ENCODE measurements at regions not wholly inside any gene's neighbourhood (a gene's known extent, or its start where the extent isn't known, plus 50 kb on each side); places are given as distances from the start of the nearest gene placed in this dataset.

GRCh38 chr6:169047345-169047744 is 206.3 kb downstream of the THBS2 start:
- 93% methylated on average over 6 of the region's 6 CpGs for WGBS (ENCODE audit: insufficient coverage)
- ATAC-seq (ENCODE audit: low read depth) (no peak), DNase-seq (no peak)
- Mint-ChIP-seq H3K4me3 (no peak overlapping the region), H3K27ac (no peak overlapping the region), H3K4me1 (no peaks in the 10 kb centered on the region), H3K9me3 (ENCODE audit: insufficient read depth) (peaks cover 3% of the 10 kb centered on the region), H3K27me3 (no peaks in the 10 kb centered on the region)
- CTCF ChIA-PET = no interaction called here
- Histone ChIP-seq H3K36me3 (replicated peaks in 1 of 2; ENCODE audit: control extremely low read depth in 1 of 2, control insufficient read depth in 1 of 2, extremely low read depth in 1 of 2, insufficient read depth in 2 of 2, low read length in 1 of 2) (no peaks in the 10 kb centered on the region), H3K79me2 (ENCODE audit: control insufficient read depth, insufficient read depth, low read length) (no peaks in the 10 kb centered on the region), H2AFZ (ENCODE audit: insufficient read depth, low read depth, low read length, poor library complexity, severe bottlenecking) (no peak overlapping the region), H3K27me3 (replicated peaks in 1 of 4; ENCODE audit: control extremely low read depth in 1 of 4, control insufficient read depth in 3 of 4, insufficient read depth in 4 of 4, low read length in 3 of 4) (no peaks in the 10 kb centered on the region), H3K4me1 (ENCODE audit: control insufficient read depth in 2 of 2, insufficient read depth in 2 of 2, low read length in 2 of 2) (no peaks in the 10 kb centered on the region), H3K27ac (ENCODE audit: low read length in 2 of 2) (no peak overlapping the region), H3K9me3 (ENCODE audit: control extremely low read depth in 1 of 3, control insufficient read depth in 2 of 3, insufficient read depth in 1 of 3, low read length in 2 of 3) (no peaks in the 10 kb centered on the region), H4K20me1 (ENCODE audit: control insufficient read depth, insufficient read depth, low read length, poor library complexity, severe bottlenecking) (no peaks in the 10 kb centered on the region), H3K9ac (ENCODE audit: low read length) (no peak overlapping the region), H3K4me2 (replicated peaks; ENCODE audit: low read depth, low read length, poor library complexity, severe bottlenecking) (no peak overlapping the region), H3K4me3 (ENCODE audit: control extremely low read depth in 1 of 5, extremely low read depth in 1 of 5, insufficient read depth in 1 of 5, low read depth in 2 of 5, low read length in 4 of 5) (no peak overlapping the region)
- TF ChIP-seq EZH2 (IDR thresholded peaks at IDR 0.05; ENCODE audit: borderline replicate concordance, insufficient read depth, low read depth, low read length, poor library complexity, severe bottlenecking) (no peak), CTCF (IDR thresholded peaks at IDR 0.05) (no peak)
- intact Hi-C loops (cut with micrococcal nuclease) = no loop called here
- POLR2A ChIA-PET = no interaction called here

GRCh38 chr6:169046483-169047192 is 207.0 kb downstream of the THBS2 start:
- Histone ChIP-seq H3K4me1 (ENCODE audit: control insufficient read depth in 2 of 2, insufficient read depth in 2 of 2, low read length in 2 of 2) (no peaks in the 10 kb centered on the region), H3K4me2 (replicated peaks; ENCODE audit: low read depth, low read length, poor library complexity, severe bottlenecking) (no peak overlapping the region), H3K9me3 (ENCODE audit: control extremely low read depth in 1 of 3, control insufficient read depth in 2 of 3, insufficient read depth in 1 of 3, low read length in 2 of 3) (no peaks in the 10 kb centered on the region), H3K27ac (ENCODE audit: low read length in 2 of 2) (no peak overlapping the region), H3K36me3 (replicated peaks in 1 of 2; ENCODE audit: control extremely low read depth in 1 of 2, control insufficient read depth in 1 of 2, extremely low read depth in 1 of 2, insufficient read depth in 2 of 2, low read length in 1 of 2) (no peaks in the 10 kb centered on the region), H3K4me3 (ENCODE audit: control extremely low read depth in 1 of 5, extremely low read depth in 1 of 5, insufficient read depth in 1 of 5, low read depth in 2 of 5, low read length in 4 of 5) (no peak overlapping the region), H3K27me3 (replicated peaks in 1 of 4; ENCODE audit: control extremely low read depth in 1 of 4, control insufficient read depth in 3 of 4, insufficient read depth in 4 of 4, low read length in 3 of 4) (no peaks in the 10 kb centered on the region), H4K20me1 (ENCODE audit: control insufficient read depth, insufficient read depth, low read length, poor library complexity, severe bottlenecking) (no peaks in the 10 kb centered on the region), H3K79me2 (ENCODE audit: control insufficient read depth, insufficient read depth, low read length) (no peaks in the 10 kb centered on the region), H3K9ac (ENCODE audit: low read length) (no peak overlapping the region), H2AFZ (ENCODE audit: insufficient read depth, low read depth, low read length, poor library complexity, severe bottlenecking) (no peak overlapping the region)
- WGBS (ENCODE audit: insufficient coverage) = 88% methylated on average over 8 of the region's 10 CpGs
- ChIA-PET POLR2A (no interaction called here), CTCF (no interaction called here)
- H3K27ac Mint-ChIP-seq = no peak overlapping the region
- TF ChIP-seq EZH2 (IDR thresholded peaks at IDR 0.05; ENCODE audit: borderline replicate concordance, insufficient read depth, low read depth, low read length, poor library complexity, severe bottlenecking) (no peak), CTCF (IDR thresholded peaks at IDR 0.05) (no peak)
- no peak for ATAC-seq (ENCODE audit: low read depth)
- intact Hi-C loops (cut with micrococcal nuclease) = no loop called here
- no peaks in the 10 kb centered on the region for H3K27me3 Mint-ChIP-seq
- H3K4me1 Mint-ChIP-seq = no peaks in the 10 kb centered on the region
- no peak overlapping the region for H3K4me3 Mint-ChIP-seq
- peaks cover 3% of the 10 kb centered on the region for H3K9me3 Mint-ChIP-seq (ENCODE audit: insufficient read depth)
- DNase-seq = no peak

Measured in B cell (primary cell).